ENCODE measurements at regions not wholly inside any gene's neighbourhood (a gene's known extent, or its start where the extent isn't known, plus 50 kb on each side); places are given as distances from the start of the nearest gene placed in this dataset.

DNA sequence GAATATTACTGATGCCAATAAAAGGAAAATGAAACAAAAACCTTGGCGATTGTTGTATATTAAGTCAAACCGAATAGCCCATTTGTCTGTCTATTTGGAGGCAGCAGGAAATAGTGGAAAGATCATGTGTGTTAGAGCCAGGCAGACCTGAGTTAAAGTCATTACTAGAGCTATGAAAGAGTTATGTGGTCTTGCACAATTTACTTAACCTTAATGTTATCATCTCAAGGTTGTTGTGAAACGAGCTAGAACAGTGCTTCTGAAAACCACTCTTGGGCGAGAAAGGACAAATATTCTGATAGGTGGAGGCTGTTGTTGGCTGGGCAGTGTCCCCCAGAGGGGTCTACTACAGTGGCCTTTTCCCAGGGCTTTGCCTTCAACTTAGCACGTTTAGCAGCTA lies 60.0 kb upstream of the NUP160 start:
- TF ChIP-seq, protein P1, sequence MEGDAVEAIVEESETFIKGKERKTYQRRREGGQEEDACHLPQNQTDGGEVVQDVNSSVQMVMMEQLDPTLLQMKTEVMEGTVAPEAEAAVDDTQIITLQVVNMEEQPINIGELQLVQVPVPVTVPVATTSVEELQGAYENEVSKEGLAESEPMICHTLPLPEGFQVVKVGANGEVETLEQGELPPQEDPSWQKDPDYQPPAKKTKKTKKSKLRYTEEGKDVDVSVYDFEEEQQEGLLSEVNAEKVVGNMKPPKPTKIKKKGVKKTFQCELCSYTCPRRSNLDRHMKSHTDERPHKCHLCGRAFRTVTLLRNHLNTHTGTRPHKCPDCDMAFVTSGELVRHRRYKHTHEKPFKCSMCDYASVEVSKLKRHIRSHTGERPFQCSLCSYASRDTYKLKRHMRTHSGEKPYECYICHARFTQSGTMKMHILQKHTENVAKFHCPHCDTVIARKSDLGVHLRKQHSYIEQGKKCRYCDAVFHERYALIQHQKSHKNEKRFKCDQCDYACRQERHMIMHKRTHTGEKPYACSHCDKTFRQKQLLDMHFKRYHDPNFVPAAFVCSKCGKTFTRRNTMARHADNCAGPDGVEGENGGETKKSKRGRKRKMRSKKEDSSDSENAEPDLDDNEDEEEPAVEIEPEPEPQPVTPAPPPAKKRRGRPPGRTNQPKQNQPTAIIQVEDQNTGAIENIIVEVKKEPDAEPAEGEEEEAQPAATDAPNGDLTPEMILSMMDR (IDR thresholded peaks at IDR 0.05; ENCODE audit: borderline replicate concordance, extremely low read depth, insufficient read depth) = no peak
- DNase-seq = no peak
- Histone ChIP-seq H3K36me3 (ENCODE audit: control insufficient read depth in 2 of 3, insufficient read depth in 3 of 3, low read length in 3 of 3) (no peaks in the 10 kb centered on the region), H3K27me3 (ENCODE audit: control insufficient read depth, insufficient read depth, low read length) (no peaks in the 10 kb centered on the region), H3K27ac (ENCODE audit: low read depth in 2 of 2, low read length in 2 of 2) (no peak overlapping the region), H3K4me3 (ENCODE audit: low read length in 3 of 3) (no peak overlapping the region), H3K9ac (ENCODE audit: low read length in 3 of 3) (no peak overlapping the region), H3K4me1 (ENCODE audit: control insufficient read depth in 2 of 3, insufficient read depth in 2 of 3, low read depth in 1 of 3, low read length in 3 of 3) (no peaks in the 10 kb centered on the region), H3K9me3 (ENCODE audit: control insufficient read depth in 2 of 3, insufficient read depth in 1 of 3, low read length in 3 of 3) (no peaks in the 10 kb centered on the region)
- FAIRE-seq = no peak
- intact Hi-C loops (cut with DNase I) = no loop called here

- H3K9me3 ChIP-seq (ENCODE audit: control insufficient read depth in 2 of 3, insufficient read depth in 1 of 3, low read length in 3 of 3) = no peaks in the 10 kb centered on the region
- TF ChIP-seq, protein P1 (IDR thresholded peaks at IDR 0.05; ENCODE audit: borderline replicate concordance, extremely low read depth, insufficient read depth) = no peak
- H3K36me3 ChIP-seq (ENCODE audit: control insufficient read depth in 2 of 3, insufficient read depth in 3 of 3, low read length in 3 of 3) = no peaks in the 10 kb centered on the region
- H3K27ac ChIP-seq (ENCODE audit: low read depth in 2 of 2, low read length in 2 of 2) = no peak overlapping the region
- no peak overlapping the region for H3K4me3 ChIP-seq (ENCODE audit: low read length in 3 of 3)
- intact Hi-C loops (cut with DNase I) = no loop called here
- DNase-seq (no peak), FAIRE-seq (no peak)
- no peaks in the 10 kb centered on the region for H3K27me3 ChIP-seq (ENCODE audit: control insufficient read depth, insufficient read depth, low read length)
- H3K4me1 ChIP-seq (ENCODE audit: control insufficient read depth in 2 of 3, insufficient read depth in 2 of 3, low read depth in 1 of 3, low read length in 3 of 3) = no peaks in the 10 kb centered on the region
- no peak overlapping the region for H3K9ac ChIP-seq (ENCODE audit: low read length in 3 of 3)
These were observed 59.3 kb upstream of the NUP160 start for GRCh38 chr11:47907499-47907898.

- Histone ChIP-seq H3K4me1 (ENCODE audit: control insufficient read depth in 2 of 3, insufficient read depth in 2 of 3, low read depth in 1 of 3, low read length in 3 of 3) (no peaks in the 10 kb centered on the region), H3K27me3 (ENCODE audit: control insufficient read depth, insufficient read depth, low read length) (no peaks in the 10 kb centered on the region), H3K9me3 (ENCODE audit: control insufficient read depth in 2 of 3, insufficient read depth in 1 of 3, low read length in 3 of 3) (no peaks in the 10 kb centered on the region), H3K27ac (ENCODE audit: low read depth in 2 of 2, low read length in 2 of 2) (no peak overlapping the region), H3K4me3 (ENCODE audit: low read length in 3 of 3) (no peak overlapping the region), H3K9ac (ENCODE audit: low read length in 3 of 3) (no peak overlapping the region), H3K36me3 (ENCODE audit: control insufficient read depth in 2 of 3, insufficient read depth in 3 of 3, low read length in 3 of 3) (no peaks in the 10 kb centered on the region)
- DNase-seq (no peak), FAIRE-seq (no peak)
- intact Hi-C loops (cut with DNase I) = no loop called here
- TF ChIP-seq, protein P1 (IDR thresholded peaks at IDR 0.05; ENCODE audit: borderline replicate concordance, extremely low read depth, insufficient read depth) = no peak
These were observed 57.9 kb upstream of the NUP160 start for GRCh38 chr11:47906066-47906465.

- intact Hi-C loops (cut with DNase I) = no loop called here
- FAIRE-seq (no peak), DNase-seq (peak in 1 of 5 donors; percentile 56)
- Histone ChIP-seq H3K27ac (ENCODE audit: low read depth in 2 of 2, low read length in 2 of 2) (no peak overlapping the region), H3K9ac (ENCODE audit: low read length in 3 of 3) (no peak overlapping the region), H3K36me3 (ENCODE audit: control insufficient read depth in 2 of 3, insufficient read depth in 3 of 3, low read length in 3 of 3) (no peaks in the 10 kb centered on the region), H3K4me3 (ENCODE audit: low read length in 3 of 3) (no peak overlapping the region), H3K4me1 (ENCODE audit: control insufficient read depth in 2 of 3, insufficient read depth in 2 of 3, low read depth in 1 of 3, low read length in 3 of 3) (no peaks in the 10 kb centered on the region), H3K9me3 (ENCODE audit: control insufficient read depth in 2 of 3, insufficient read depth in 1 of 3, low read length in 3 of 3) (no peaks in the 10 kb centered on the region), H3K27me3 (ENCODE audit: control insufficient read depth, insufficient read depth, low read length) (no peaks in the 10 kb centered on the region)
- TF ChIP-seq, protein P1 (IDR thresholded peaks at IDR 0.05; ENCODE audit: borderline replicate concordance, extremely low read depth, insufficient read depth) = no peak
These were observed 57.4 kb upstream of the NUP160 start for GRCh38 chr11:47905358-47906059.
